Ramos (cell line): ENCODE measurements at regions not wholly inside any gene's neighbourhood (a gene's known extent, or its start where the extent isn't known, plus 50 kb on each side); places are given as distances from the start of the nearest gene placed in this dataset.

Source experiments
- in situ Hi-C: fragments of 300-500 bp; cut with MboI; formaldehyde crosslinking; loops from one replicate; pipeline ENCODE4 v1.14.3; 2022; ENCODE audit warnings: low sequenced_read_pairs; ENCODE audit not compliant: unreplicated experiment

DNA sequence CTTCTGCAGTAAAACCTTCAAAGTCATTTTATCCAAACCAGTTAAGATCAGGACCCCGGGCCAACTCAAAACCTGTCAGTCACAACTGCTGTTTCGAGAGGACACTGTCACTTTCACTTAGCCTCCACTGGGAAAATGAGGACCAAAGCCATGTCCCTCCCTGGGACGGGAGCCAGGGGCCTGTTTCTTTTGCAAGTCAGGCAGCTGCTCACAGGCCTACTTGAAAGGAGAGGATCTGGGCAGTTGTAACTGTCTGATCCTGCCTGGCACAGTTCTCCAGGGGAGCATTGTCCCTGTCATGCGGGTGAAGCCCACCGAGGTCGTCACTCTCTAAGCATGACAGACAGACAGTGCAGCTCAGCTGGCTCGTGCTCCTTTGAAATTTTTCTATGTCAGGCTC is 276.2 kb downstream of the NPIPA8 start:
- in situ Hi-C loops, result no loop called here

DNA sequence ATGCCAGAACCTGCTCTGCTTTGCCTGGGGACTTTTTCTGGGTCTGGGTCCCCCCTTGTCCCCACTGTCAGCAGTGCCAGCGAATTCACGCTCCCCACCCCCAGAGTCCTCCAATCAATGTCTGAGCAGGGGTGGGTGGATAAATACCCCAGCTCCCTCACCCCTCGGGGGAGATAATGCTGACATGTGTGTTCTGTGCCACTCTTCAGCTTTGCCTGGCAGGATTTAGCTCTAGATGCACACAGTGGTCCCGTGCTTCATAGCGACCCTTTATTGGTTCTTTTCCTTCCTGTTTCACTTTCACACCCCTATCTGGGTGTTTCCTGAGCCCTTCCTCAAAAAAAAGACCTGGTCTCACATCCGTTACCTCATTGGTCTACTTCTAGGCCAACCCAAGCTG is 277.0 kb downstream of the NPIPA8 start:
- in situ Hi-C loops, result no loop called here

DNA sequence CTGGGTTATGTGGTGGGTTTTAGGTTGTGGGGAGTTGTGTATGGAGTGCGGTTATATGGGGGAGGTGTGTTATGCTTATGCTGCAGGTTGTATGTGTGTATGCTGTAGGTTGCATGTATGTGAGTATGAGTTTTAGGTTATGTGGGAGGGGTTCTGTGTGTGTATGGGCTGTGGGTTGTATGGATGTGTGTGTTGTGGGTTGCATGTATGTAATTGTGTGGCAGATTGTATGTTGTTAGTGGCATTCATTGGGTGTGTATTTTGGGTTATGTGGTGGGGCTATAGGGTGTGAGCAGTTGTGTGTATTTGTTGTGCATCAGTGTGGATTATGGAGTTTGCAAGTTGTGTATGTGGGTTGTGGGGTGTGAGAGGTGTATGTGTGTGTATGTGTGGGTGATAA is 277.4 kb downstream of the NPIPA8 start:
- in situ Hi-C loops, result no loop called here

DNA sequence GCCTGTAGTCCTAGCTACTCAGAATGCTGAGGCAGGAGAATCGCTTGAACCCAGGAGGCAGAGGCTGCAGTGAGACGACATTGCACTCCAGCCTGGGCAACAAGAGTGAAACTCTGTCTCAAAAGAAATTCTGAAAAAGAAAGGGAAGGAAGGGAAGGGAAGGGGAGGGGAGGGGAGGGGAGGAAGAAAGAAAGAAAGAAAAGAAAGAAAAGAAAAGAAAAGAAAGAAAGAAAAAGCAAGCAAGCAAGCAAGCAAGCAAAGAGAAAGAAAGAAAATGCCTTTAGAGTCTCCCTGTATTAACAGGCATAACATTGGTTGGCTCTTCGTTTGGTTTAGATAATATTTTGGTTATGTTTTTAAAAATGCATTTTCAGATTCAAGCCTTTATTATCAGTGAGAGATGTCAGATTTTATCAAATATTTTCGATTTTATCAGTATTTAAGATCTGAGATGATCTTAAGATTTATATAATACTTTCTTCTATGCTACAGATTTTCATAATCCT is 281.1 kb downstream of the NPIPA8 start:
- in situ Hi-C loops, result no loop called here

DNA sequence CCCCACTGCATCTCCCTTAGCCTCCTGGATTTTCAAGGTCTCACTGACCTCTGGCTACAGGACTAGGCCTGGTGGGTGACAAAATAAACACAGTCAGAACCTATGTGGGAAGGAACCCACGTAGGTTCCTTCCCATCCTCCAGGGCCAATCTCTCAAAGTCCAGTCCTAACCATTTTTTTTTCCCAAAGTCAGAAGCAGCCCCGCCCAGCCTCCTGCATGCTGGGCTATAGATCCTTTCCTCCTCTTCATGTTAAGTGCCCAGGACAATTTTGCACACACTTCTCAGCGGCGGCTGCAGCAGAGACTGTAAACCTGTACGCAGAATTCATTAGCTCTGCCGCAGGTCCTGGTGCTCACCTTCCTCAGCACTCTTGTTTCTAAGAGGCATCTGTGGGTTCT is 285.8 kb downstream of the NPIPA8 start:
- in situ Hi-C loops, result no loop called here

DNA sequence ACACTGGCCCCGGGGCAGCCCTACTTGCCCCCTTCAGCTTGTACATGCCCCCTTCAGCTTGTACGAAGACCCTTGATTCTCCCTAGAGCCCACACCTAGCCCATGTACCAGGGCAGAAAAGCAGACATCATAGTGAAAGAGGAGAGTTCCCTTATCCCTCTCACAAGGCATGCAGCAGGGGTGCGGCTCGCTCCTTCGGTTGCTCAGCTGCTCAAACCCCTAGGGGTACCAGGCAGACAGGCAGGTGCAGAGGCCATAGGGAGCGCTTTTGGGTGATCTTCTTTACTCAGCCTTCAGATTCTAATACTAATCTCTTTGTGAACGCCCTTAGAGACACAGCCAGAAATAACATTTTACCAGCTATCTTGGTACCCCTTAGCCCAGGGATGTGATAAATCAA is 286.3 kb downstream of the NPIPA8 start:
- in situ Hi-C loops, result no loop called here

DNA sequence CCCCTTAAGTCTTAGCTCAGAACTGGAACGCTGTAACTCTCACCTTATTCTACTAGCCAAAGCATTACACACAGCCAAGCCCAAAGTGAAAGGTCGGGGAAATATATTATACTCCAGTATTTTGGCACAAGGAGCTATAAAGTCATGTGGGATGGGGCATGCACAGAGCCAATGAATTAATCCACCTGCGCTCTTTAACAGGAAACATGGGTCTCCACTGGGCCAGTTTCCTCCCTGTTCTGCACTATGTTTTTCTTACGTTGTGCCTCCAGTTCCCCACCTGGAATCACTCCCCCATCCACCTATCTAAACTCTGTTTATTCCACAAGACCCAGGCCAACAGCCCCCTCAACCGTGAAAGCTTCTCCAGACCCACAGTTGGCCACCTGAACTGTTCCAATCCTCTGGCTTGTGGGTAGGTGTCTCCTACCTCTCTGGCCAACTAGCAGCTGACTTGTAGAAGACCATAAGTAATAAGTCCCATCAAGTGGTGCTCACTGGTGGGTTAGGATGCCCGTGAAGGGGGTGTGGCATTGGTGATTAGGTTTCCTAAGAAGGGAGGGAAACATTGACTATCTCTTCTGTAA is 286.9 kb downstream of the NPIPA8 start:
- in situ Hi-C loops, result no loop called here

DNA sequence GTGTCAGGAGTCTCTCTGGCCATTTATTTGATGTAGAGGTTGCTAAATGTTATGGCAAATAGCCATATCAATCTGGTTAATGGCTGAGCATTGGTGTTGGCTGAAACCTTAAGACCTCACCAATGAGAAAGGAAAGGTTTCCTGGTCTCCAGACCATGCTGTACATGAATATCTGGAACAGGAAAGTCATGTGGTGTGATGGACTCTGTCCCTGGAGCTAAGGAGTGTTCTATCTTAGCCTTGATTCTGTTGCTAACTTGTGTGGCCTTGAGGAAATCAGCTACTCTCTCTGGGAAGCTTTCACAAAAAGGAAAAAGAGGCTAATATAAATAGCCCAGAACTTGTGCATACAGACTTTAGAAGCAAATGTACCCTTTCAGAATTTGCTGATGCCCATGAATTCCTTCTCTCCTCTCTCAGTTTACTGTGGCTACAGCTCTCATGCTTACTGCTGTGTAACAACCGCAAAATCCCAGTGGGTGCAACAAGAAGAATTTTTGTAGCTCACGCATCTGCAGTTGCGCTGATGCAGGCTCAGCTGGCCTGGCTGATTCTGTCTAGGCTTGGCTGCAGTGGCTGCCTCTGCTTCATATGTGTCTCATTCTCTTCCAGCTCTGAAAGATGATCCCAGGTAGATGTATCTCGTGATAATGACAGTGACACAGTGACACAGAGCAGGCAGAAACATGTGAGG is 287.5 kb downstream of the NPIPA8 start:
- in situ Hi-C loops, result no loop called here

DNA sequence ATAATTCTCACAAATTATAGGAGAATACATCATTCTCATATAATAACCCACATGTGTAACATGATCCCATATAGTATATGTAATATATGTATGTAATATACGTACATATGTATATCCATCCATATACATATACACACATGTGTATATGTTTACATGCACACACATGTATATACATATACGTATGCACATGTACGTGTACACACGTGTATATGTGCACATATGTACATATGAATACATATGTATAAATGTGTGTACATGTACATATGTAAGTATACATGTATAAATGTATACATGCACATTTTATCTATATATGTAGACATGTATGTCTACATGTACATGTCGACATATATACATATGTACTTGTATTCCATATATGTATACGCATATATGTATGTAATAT is 288.8 kb downstream of the NPIPA8 start:
- in situ Hi-C loops, result no loop called here

DNA sequence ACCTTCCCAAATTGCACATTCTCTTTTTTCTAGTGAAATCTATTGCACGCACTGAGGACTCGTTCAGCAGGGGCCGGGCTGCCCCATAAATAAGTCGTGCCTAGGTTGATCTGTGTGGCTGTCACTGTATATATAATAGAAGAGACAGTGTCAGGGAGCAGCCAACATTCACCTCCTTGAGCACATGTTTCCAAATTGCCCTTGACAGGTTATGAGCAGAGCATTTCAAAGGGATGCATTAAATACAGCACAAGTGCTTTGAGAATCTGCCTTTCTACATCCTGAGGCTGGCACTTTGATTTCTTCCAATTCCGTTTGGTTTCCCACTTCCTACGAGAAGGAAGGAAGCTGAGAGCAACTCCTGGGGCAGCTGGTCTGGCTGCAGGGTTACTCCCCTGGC is 291.2 kb downstream of the NPIPA8 start:
- in situ Hi-C loops, result no loop called here

DNA sequence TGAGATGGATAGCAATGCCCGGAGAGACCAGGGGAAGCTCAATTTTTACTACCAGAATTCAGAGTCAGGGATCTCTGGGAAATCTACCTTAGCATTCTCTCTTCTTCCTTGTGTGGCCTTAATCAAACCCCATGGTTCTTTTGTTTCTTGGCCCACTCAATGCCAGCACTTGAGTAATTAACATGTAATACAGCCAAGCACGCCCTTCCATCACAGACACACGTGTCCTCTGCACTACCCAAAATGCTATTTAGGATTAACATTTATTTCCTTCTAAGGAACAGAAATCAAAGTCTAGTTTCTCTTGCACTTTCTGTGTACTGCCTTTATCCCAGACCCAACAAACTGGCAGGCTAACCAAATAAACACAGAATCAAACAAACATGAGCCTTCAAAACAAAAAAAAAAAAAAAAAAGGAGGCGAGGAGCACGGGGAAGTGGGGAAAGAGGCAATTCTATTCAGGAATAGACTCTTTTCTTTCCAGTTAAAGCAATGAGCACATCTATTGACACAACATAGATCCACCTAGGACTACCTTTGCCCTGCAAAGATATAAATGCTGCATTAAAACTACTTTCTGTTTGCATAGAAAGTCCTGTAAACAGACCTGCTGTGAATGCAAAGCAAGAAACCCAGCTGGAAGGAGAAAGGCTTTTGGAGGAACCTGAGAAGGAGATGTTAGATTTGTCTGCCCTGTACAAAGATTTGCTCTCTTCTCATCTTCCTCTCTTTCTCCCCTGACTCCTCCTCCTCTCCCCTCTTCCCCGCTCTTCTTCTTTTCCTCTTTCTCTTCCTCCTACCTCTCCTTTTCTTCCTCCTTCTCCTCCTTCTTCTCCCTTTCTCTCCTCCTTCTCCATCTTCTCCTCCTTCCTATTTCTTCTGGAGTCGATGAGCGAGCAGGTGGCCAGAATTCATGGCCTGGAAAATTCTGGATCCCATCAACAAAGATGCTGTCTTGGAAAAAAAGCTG is 294.4 kb downstream of the NPIPA8 start:
- in situ Hi-C loops, result no loop called here

DNA sequence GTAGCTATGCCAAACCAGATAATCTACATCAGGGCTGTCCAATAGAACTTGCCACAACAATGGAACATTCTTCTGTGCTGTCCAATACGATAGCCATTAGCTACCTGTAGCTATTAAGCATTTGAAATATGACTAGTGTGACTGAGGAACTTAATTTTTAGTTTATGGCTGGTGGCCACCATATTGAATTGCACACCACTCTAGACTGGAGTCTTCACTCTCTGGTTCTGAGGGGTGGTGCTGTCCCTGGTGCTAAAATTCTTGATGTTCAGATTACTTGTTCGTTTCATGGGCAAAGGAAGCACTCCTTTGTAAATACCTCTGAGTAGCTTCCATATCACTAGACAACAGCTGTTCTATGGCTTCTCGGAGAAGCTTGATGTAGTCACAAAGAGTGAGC is 296.6 kb downstream of the NPIPA8 start:
- in situ Hi-C loops, result no loop called here

DNA sequence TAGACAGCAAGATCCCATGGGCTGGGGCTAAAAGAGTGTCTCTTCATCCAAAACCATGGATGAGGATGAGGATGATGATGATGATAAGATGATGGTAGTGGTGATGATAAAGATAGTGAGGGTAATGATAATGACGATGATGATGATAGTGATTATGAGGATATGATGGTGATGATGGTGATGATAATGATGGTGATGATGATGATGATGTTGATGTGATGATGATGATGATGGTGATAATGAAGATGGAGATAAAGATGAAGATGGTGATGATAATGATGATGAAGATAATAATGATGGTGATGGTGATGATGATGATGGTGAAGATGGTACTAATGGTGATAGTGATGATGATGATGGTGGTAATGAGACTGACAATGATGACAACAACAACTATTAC is 299.5 kb downstream of the NPIPA8 start:
- in situ Hi-C loops, result no loop called here

DNA sequence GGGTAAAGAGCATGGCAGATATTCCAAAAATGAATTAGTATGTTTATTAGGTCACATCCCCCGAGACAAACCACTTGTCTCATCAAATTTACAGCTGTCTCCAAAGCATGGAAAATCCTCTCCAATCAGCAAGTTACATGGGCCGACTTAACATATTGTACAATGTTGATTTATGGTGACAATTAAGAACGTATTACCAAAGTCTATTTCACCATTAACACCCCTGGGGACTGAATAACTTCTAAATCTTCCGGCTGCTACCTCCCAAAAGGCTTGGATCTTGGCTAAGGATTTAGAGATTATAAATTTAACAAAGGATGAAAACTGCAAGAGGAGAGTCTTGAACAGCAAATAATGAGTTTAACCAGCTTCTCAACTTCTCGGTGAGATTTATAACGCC is 311.9 kb downstream of the NPIPA8 start:
- in situ Hi-C loops, result no loop called here

DNA sequence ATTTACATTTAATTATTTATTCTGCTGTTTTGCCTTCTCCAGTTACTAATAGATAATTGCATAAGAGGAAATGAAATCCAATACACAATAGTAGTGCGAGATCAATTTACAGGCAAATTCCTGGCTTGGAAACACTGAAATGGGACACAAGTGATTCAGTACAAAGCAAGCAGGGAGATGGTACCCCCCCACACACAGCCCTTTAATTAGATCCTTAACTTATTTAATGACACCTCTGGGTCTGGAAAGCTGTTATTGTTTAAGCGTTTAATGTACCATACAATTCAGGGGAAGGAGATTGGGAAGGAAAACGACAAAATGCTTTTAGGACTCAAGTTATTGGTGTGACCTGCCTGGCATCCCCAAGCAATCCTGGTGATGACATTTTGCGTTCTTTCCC is 318.2 kb downstream of the NPIPA8 start:
- in situ Hi-C loops, result no loop called here

DNA sequence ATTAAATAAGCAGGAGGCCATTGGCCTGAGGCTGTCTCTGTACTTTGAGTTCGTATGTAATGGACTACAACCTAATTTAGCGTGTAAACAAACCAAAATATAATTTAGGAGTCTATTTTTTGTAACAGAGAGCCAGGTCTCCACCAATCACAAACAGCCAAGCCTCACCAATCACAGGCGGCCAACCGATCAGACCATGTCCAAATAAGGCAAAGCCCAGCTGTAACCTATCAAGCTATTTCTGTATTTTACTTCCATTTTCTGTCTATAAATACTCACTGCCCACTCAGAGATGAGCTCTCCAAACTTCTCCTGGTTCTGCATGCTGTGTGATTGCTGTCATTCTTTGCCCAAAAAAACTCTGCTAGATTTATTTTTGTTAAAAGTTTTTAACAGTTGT is 322.7 kb downstream of the NPIPA8 start:
- in situ Hi-C loops, result no loop called here

DNA sequence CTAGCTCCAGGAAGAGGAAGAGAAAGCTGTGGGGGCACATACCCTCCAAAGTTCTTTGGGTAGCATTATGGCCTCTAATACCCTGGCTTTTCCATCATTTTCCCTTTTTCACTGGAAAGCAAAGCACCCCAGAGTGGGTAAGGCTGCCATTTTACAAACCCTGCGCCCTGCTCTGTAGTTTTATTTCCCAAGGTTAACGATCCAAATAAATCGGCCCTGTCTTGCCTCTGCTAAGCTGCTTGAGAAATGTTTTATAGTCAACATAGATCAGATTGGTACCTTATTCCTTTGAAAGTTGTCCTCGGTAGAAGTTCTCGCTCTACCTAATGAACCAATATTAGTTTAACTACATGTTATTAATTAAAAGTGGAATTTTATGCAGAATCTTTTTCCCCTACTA is 328.2 kb downstream of the NPIPA8 start:
- in situ Hi-C loops, result no loop called here

DNA sequence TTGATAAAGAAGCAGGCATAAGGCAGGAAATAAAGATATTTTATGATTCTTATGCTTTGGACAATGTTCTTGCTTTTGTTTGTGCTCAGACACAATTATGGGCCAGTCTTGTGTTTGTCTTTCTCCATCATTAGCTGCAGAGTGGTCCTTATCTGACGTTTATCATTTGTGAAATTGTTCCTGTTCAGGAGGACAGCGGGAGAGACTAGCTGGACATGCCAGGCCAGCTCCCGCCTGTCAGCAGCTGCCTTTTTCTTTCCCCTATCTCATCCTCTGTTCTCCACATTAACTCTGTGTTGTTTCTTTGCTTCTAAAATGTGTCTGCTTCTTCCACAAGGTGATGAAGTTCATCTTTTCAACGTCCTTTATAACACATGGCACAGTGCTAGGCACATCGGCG is 333.5 kb downstream of the NPIPA8 start:
- in situ Hi-C loops, result no loop called here

DNA sequence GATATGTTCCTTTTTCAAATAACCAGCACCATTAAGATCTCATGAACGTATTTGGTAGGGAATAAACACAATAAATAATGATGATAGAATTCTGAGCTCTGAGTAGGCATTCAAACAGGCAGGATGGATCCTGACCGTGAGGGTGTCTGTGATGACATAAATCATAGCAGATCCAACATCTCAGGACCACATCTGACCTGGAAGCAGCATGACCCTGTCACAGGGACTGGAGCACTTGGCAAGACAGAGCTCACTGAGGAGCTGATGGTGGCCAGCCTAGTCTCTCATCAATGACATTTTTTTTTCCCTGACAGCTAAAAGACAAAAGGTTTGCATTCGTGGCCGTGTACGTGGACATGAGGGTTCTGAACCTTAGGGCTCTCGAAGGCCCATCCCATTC is 337.5 kb downstream of the NPIPA8 start:
- in situ Hi-C loops, result no loop called here

DNA sequence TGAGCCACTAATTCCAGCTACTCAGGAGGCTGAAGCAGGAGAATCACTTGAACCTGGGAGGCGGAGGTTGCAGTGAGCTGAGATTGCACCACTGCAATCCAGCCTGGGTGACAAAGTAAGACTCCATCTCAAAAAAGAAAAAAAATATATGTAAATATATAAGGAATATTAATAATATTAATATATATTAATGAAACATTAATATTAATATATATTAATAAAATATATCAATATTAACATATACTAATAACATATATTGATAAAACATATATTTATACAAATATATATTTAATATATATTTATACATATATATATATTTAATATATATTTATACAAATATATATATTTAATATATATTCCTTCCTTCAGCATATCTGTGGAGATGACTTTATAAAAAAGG is 338.0 kb downstream of the NPIPA8 start:
- in situ Hi-C loops, result no loop called here

DNA sequence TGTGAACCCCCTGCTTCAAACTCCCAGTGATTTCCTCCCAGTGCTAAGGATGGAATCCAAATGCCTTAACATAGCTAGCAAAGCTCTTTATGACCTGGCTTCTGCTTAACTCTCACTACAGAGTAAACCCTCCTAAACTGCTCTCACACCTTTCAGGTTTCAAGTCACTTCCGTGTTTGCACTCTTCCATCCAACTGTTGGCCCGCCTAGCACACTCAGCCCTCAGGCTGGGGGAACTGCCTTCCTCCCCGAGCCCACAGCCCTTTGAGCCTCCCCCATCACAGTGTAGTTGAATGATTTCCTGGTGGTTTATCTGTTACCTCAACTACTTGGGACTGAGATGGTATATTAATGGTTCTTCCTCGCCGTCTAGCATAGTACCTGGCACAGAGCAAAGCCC is 342.5 kb downstream of the NPIPA8 start:
- in situ Hi-C loops, result no loop called here
